ENCODE measurements at regions not wholly inside any gene's neighbourhood (a gene's known extent, or its start where the extent isn't known, plus 50 kb on each side); places are given as distances from the start of the nearest gene placed in this dataset.

- TF ChIP-seq CBFB (CRISPR knock-in tag; IDR thresholded peaks at IDR 0.05): no peak
- TF ChIP-seq ZNF384 (IDR thresholded peaks at IDR 0.05; ENCODE audit: low read depth, low read length): no peak
- TF ChIP-seq CHD4 (IDR thresholded peaks at IDR 0.05; ENCODE audit: insufficient read depth, insufficient replicate concordance, low read depth, low read length, poor library complexity, severe bottlenecking): no peak
- no peak for TF ChIP-seq ARID2 (IDR thresholded peaks at IDR 0.05)
- TF ChIP-seq ZNF57 (CRISPR knock-in tag; IDR thresholded peaks at IDR 0.05): no peak
- TF ChIP-seq PRPF4 (IDR thresholded peaks at IDR 0.05; ENCODE audit: insufficient read depth, low read depth, low read length, poor library complexity, severe bottlenecking): no peak
- no peak for TF ChIP-seq CREBBP (IDR thresholded peaks at IDR 0.05; ENCODE audit: low read depth, low read length)
- TF ChIP-seq NFATC3 (IDR thresholded peaks at IDR 0.05): no peak
- TF ChIP-seq BCL6 (CRISPR knock-in tag; IDR thresholded peaks at IDR 0.05): no peak
Observed at GRCh38 chr9:134569626-134570025, 72.0 kb upstream of the COL5A1 start (continued).

GRCh38 chr9:134570151-134570621 is 71.4 kb upstream of the COL5A1 start:
- intact Hi-C loops (cut with micrococcal nuclease) (no loop called here), in situ Hi-C loops (cut with MboI) (no loop called here)
- no TSS peak for BruUV-seq (replicated peaks)
- H3K9me3 ChIP-seq (replicated peaks; ENCODE audit: control insufficient read depth, insufficient read depth, low read depth, low read length): no peaks in the 10 kb centered on the region
- H3K27me3 ChIP-seq (ENCODE audit: control insufficient read depth in 2 of 2, insufficient read depth in 2 of 2, low read length in 2 of 2): peaks cover 0 to 32% of the 10 kb centered on the region in 2 experiments; a peak in 3 of 5 replicates
- DNase-seq (ENCODE audit: extremely low read depth in 1 of 4, low spot score in 3 of 4): no peak
- CTCF ChIA-PET (ENCODE audit: low intra/inter-chr PET ratio): no interaction called here
- no peaks in the 10 kb centered on the region for H3K36me3 ChIP-seq (ENCODE audit: control insufficient read depth, insufficient read depth, low read length)
- no peaks in the 10 kb centered on the region; the same call in 1 of the 2 replicates for H4K20me1 ChIP-seq (replicated peaks; ENCODE audit: control insufficient read depth, insufficient read depth, low read length)
- no peak overlapping the region for H3K4me3 ChIP-seq
- no peak overlapping the region for H3K27ac ChIP-seq (ENCODE audit: extremely low read depth, low read depth, low read length)
- TF ChIP-seq CREB1 (IDR thresholded peaks at IDR 0.05) (no peak), CREB1 (CRISPR knock-in tag; IDR thresholded peaks at IDR 0.05) (no peak), KAT8 (IDR thresholded peaks at IDR 0.05; ENCODE audit: low read depth) (no peak), PHB2 (IDR thresholded peaks at IDR 0.05; ENCODE audit: low read depth) (no peak)
- TF ChIP-seq, protein P1, sequence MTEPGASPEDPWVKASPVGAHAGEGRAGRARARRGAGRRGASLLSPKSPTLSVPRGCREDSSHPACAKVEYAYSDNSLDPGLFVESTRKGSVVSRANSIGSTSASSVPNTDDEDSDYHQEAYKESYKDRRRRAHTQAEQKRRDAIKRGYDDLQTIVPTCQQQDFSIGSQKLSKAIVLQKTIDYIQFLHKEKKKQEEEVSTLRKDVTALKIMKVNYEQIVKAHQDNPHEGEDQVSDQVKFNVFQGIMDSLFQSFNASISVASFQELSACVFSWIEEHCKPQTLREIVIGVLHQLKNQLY (CRISPR knock-in tag; conservative IDR thresholded peaks at IDR 0.05): no peak
- no peak overlapping the region for H2AFZ ChIP-seq (ENCODE audit: low read depth, low read length)
- no peak overlapping the region for H3K4me2 ChIP-seq (ENCODE audit: insufficient read depth, low read length)
- no peaks in the 10 kb centered on the region for H3K9me1 ChIP-seq (ENCODE audit: control insufficient read depth, insufficient read depth, low read length)
- no peak for ATAC-seq
- no peak for FAIRE-seq
- WGBS (ENCODE audit: insufficient coverage, low coverage, missing lambda C conversion rate): 3% methylated on average over 10 of the region's 10 CpGs
- no peaks in the 10 kb centered on the region for H3K4me1 ChIP-seq (replicated peaks in 1 of 2; ENCODE audit: control insufficient read depth in 2 of 2, insufficient read depth in 2 of 2, low read length in 2 of 2)
- H3K9ac ChIP-seq (ENCODE audit: insufficient read depth in 1 of 2, low read depth in 2 of 2, low read length in 2 of 2): no peak overlapping the region
- POLR2A ChIA-PET: no interaction called here
- no peaks in the 10 kb centered on the region for H3K79me2 ChIP-seq (ENCODE audit: control insufficient read depth, insufficient read depth, low read length)
